Right lobe of liver (tissue), 6 donors: ENCODE measurements at regions not wholly inside any gene's neighbourhood (a gene's known extent, or its start where the extent isn't known, plus 50 kb on each side); places are given as distances from the start of the nearest gene placed in this dataset.
A peak's percentile ranks its signal among the peaks of the same experiment; 100 is the strongest.

Experiments used
- ATAC-seq, 4 donors: fragments of 200-7000 bp; cut with Tn5 transposase; one replicate each; pipeline ENCODE4 v1.9.1; 2020; ENCODE audit warnings: mild to moderate bottlenecking in 4 of 4, moderate library complexity in 4 of 4
- DNase-seq, 3 donors: peaks; one replicate each; pipeline ENCODE4 v3.0.0-alpha.2; 2020
- H3K27ac ChIP-seq, 3 donors: fragments of 200-600 bp; one replicate each; pipeline ENCODE4 v1.8.0; 2022
- H3K27me3 ChIP-seq, 2 donors: fragments of 200-600 bp; one replicate each; pipeline ENCODE4 v1.8.0; 2022
- H3K36me3 ChIP-seq, 4 donors: fragments of 200-600 bp; sonication (generic) in 1 of 4; one replicate each; pipeline versions ENCODE4 v1.5.1 to v1.8.0; 2017 to 2022; ENCODE audit warnings: control low read depth in 1 of 4
- H3K4me1 ChIP-seq, 4 donors: fragments of 200-600 bp; sonication (generic) in 1 of 4; one replicate each; pipeline versions ENCODE4 v1.5.1 to v1.8.0; 2017 to 2022; ENCODE audit warnings: control low read depth in 1 of 4
- H3K4me3 ChIP-seq, 3 donors: fragments of 200-600 bp; one replicate each; pipeline ENCODE4 v1.8.0; 2022
- H3K9me3 ChIP-seq, 4 donors: fragments of 200-600 bp; sonication (generic) in 1 of 4; one replicate each; pipeline versions ENCODE4 v1.5.1 to v1.8.0; 2017 to 2022; ENCODE audit warnings: control low read depth in 1 of 4
- POLR2A ChIP-seq: fragments of 450-650 bp; IDR thresholded peaks from one replicate; pipeline ENCODE4 v1.6.1; 2017; ENCODE audit warnings: antibody characterized with exemption, mild to moderate bottlenecking
- WGBS: methylation state at CpG from one replicate; pipeline ENCODE4 v1.1.6; 2018; ENCODE audit warnings: low coverage, low lambda C conversion rate; ENCODE audit not compliant: insufficient coverage; ENCODE audit errors: missing lambda C conversion rate; 5-methylcytosine and 5-hydroxymethylcytosine counted together
- intact Hi-C, 2 donors: fragments of 100-400 bp; cut with DNase I; formaldehyde crosslinking; loops; one replicate each; pipeline versions ENCODE4 v1.11.2 to v1.14.1; 2022
- TF ChIP-seq, protein P1 (sequence below), 4 donors: fragments of 200-600 bp in 3 of 4; fragments of 450-650 bp in 1 of 4; IDR thresholded peaks; one replicate each; pipeline versions ENCODE4 v1.5.1 to v1.8.0; 2016 to 2022; ENCODE audit warnings: antibody characterized with exemption in 4 of 4, mild to moderate bottlenecking in 2 of 4
- donor health status: DM: no; HTN: yes; CAD: no.
- donor health status: DM: no; HTN: no; CAD: no.
- donor health status: DM: no; HTN: no; CAD: no.
- donor health status: DM: no; HTN: yes; CAD: no.
- donor health status: DM: no; HTN: yes; CAD: no.

DNA sequence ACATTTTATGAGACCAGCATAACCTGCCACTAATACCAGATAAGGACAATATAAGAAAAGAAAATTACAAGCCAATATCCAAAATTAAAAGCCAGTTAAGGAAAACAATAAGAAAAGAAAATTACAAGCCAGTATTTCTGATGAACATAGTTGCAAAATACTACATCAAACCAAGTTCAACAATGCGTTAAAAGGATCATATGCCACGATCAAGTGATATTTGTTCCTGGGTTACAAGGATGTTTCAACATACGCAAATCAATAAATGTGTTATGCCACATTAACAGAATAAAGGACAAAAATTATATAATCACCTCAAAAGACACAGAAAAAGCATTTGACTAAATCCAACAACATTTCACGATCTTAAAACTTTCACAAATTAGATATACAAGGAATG, 431.9 kb downstream of the ELAVL2 start:
- no peaks in the 10 kb centered on the region for H3K9me3 ChIP-seq
- no peak overlapping the region for H3K4me3 ChIP-seq
- intact Hi-C loops, result no loop called here
- TF ChIP-seq POLR2A, result no peak
- TF ChIP-seq, protein P1, sequence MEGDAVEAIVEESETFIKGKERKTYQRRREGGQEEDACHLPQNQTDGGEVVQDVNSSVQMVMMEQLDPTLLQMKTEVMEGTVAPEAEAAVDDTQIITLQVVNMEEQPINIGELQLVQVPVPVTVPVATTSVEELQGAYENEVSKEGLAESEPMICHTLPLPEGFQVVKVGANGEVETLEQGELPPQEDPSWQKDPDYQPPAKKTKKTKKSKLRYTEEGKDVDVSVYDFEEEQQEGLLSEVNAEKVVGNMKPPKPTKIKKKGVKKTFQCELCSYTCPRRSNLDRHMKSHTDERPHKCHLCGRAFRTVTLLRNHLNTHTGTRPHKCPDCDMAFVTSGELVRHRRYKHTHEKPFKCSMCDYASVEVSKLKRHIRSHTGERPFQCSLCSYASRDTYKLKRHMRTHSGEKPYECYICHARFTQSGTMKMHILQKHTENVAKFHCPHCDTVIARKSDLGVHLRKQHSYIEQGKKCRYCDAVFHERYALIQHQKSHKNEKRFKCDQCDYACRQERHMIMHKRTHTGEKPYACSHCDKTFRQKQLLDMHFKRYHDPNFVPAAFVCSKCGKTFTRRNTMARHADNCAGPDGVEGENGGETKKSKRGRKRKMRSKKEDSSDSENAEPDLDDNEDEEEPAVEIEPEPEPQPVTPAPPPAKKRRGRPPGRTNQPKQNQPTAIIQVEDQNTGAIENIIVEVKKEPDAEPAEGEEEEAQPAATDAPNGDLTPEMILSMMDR (IDR thresholded peaks at IDR 0.05), result no peak
- DNase-seq (no peak), ATAC-seq (peak in 3 of 4 donors; percentile 36 to 61 (median 61))
- WGBS, result 35% methylated on average over 4 of the region's 4 CpGs
- no peaks in the 10 kb centered on the region for H3K36me3 ChIP-seq
- peaks cover 0 to 10% (median 0%) of the 10 kb centered on the region in 4 donors for H3K4me1 ChIP-seq
- H3K27me3 ChIP-seq, result no peaks in the 10 kb centered on the region
- H3K27ac ChIP-seq, result no peak overlapping the region

DNA sequence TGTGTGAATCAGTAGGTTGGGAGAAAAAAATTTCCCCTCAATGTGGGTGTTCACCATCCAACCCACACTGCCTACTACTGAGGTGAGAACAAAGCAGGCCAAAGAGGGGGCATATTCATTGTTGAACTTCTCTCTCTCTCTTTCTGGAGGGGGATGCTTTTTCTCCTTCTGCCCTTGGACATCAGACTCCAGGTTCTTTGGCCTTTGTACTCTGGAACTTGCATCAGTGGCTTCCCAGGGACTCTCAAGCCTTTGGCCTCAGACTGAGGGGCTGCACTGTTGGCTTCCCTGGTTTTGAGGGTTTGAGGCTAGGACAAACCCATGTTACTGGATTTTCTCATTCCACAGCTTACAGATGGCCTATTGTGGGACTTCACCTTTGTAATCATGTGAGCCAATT, 417.2 kb downstream of the ELAVL2 start:
- no peak for TF ChIP-seq POLR2A
- TF ChIP-seq, protein P1 (IDR thresholded peaks at IDR 0.05), result no peak
- ATAC-seq (peak in 3 of 4 donors; percentile 25 to 37 (median 35)), DNase-seq (no peak)
- no peak overlapping the region for H3K4me3 ChIP-seq
- intact Hi-C loops, result no loop called here
- peaks cover 0 to 5% (median 0%) of the 10 kb centered on the region in 4 donors for H3K4me1 ChIP-seq
- H3K27ac ChIP-seq, result no peak overlapping the region
- H3K36me3 ChIP-seq, result no peaks in the 10 kb centered on the region
- H3K27me3 ChIP-seq, result no peaks in the 10 kb centered on the region
- H3K9me3 ChIP-seq, result no peaks in the 10 kb centered on the region

DNA sequence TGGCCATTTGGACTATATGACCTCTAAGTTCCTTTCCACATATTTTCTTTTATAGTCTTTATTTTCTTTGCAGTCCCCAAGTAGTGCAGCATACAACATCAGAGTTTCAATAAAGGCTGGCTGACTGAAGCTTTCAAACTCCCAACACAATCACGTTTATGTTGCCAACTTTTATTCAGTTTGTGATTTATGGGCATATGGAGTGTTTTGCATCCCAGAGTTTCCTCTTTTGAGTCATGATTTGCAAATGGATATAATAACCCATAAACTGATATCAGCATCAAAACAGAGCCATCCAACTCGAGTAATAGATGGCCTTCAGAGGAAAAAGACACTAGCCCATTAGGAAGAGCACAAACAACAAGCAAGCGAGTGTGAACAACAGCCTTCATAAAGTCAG, 414.0 kb downstream of the ELAVL2 start:
- ATAC-seq (no peak), DNase-seq (no peak)
- WGBS, result 64% methylated on average over 3 of the region's 3 CpGs
- TF ChIP-seq, protein P1 (IDR thresholded peaks at IDR 0.05), result no peak
- no peak for TF ChIP-seq POLR2A
- Histone ChIP-seq H3K27ac (no peak overlapping the region), H3K4me3 (no peak overlapping the region), H3K9me3 (no peaks in the 10 kb centered on the region), H3K27me3 (no peaks in the 10 kb centered on the region), H3K36me3 (no peaks in the 10 kb centered on the region), H3K4me1 (peaks cover 0 to 5% (median 0%) of the 10 kb centered on the region in 4 donors)
- intact Hi-C loops, result no loop called here

DNA sequence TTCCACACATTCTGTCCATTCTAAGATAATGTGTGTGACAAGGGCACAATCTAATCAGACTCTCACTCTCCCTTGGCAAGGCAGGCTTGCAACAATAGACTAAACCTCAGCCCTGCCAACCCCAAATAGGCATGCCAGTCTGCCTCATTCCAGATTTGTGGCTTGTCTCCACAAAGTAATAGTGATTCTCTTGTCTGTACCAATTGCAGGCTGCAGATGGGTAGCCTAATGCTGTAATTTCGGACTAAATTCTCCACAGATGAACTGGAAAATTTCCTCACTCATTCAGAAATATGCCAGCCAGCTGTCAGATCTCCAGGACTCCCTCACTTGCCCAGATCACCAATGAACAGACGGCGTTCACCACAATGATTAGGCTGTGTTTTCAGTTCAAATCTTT, 413.6 kb downstream of the ELAVL2 start:
- Histone ChIP-seq H3K27me3 (no peaks in the 10 kb centered on the region), H3K4me1 (peaks cover 0 to 5% (median 0%) of the 10 kb centered on the region in 4 donors), H3K4me3 (no peak overlapping the region), H3K9me3 (no peaks in the 10 kb centered on the region), H3K36me3 (no peaks in the 10 kb centered on the region), H3K27ac (no peak overlapping the region)
- DNase-seq, result no peak
- intact Hi-C loops, result no loop called here
- WGBS, result 69% methylated on average over 3 of the region's 3 CpGs
- no peak for TF ChIP-seq POLR2A
- TF ChIP-seq, protein P1 (IDR thresholded peaks at IDR 0.05), result no peak
- no peak for ATAC-seq

DNA sequence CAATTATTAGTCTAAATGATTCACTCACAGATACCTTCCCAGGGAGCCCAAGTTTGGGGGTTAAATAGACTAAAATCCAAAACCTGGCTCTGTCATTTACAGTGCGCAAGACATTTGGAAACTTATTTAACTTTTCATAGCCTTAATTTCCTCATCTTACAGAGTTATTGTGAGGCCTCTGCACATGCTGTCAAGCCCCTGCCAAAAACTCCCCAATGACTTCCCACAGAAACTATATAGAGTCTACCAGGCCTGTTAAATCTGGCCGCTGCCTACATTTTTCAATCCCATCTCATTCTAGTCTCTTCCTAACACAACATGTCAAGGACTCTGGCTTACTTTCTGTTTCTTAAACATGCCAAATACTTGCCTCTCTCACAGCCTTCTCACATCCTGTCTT, 412.5 kb downstream of the ELAVL2 start:
- H3K27me3 ChIP-seq, result no peaks in the 10 kb centered on the region
- no peak for TF ChIP-seq POLR2A
- TF ChIP-seq, protein P1 (IDR thresholded peaks at IDR 0.05), result no peak
- DNase-seq, result no peak
- H3K27ac ChIP-seq, result no peak overlapping the region
- peaks cover 0 to 5% (median 0%) of the 10 kb centered on the region in 4 donors for H3K4me1 ChIP-seq
- H3K4me3 ChIP-seq, result no peak overlapping the region
- no peaks in the 10 kb centered on the region for H3K9me3 ChIP-seq
- intact Hi-C loops, result no loop called here
- 93% methylated on average over 2 of the region's 2 CpGs for WGBS
- ATAC-seq, result no peak
- no peaks in the 10 kb centered on the region for H3K36me3 ChIP-seq
